GM12878 (cell line): ENCODE measurements at regions not wholly inside any gene's neighbourhood (a gene's known extent, or its start where the extent isn't known, plus 50 kb on each side); places are given as distances from the start of the nearest gene placed in this dataset.
"Not testable (repeated sequence)": the region's sequence is repeated elsewhere in the genome, so short reads cannot be mapped to it uniquely, and the experiment has no call there.

Source experiments
- ATAC-seq: fragments of 200-7000 bp; cut with Tn5 transposase; 3 replicates; pipeline ENCODE4 v1.9.1; 2020; ENCODE audit warnings: mild to moderate bottlenecking, moderate library complexity
- BruUV-seq: library from RNA; stranded (reverse); fragments of 400-500 nt; replicated peaks from 2 replicates; lab custom pipeline; 2021; lab: Mats Ljungman, UMichigan
- CTCF ChIA-PET: fragments of 300-600 bp; sonication (Branson Sonifier 250); formaldehyde crosslinking; extraction: SDS; loops from one replicate; lab custom pipeline; 2021; ENCODE audit warnings: inconsistent platforms; lab: Yijun Ruan, JAX
- POLR2A ChIA-PET: fragments of 350-600 bp; formaldehyde crosslinking; extraction: SDS; loops from one replicate; lab custom pipeline; 2021; ENCODE audit warnings: inconsistent platforms; lab: Charles Lee
- RAD21 ChIA-PET: fragments of 300-600 bp; sonication (Branson Sonifier 250); formaldehyde crosslinking; loops from one replicate; lab custom pipeline; 2023; ENCODE audit warnings: antibody characterized with exemption; ENCODE audit not compliant: unreplicated experiment; lab: Charles Lee
- SMC1A ChIA-PET: fragments of 300-600 bp; sonication (Branson Sonifier 250); formaldehyde crosslinking; loops from one replicate; lab custom pipeline; 2023; ENCODE audit not compliant: unreplicated experiment, uncharacterized antibody; lab: Charles Lee
- DNase-seq: peaks from one replicate; pipeline ENCODE4 v3.0.0-alpha.2; 2011; ENCODE audit warnings: low read depth, low spot score
- FAIRE-seq: peaks from 3 replicates; lab custom pipeline; 2011; peaks lifted over from hg19 to GRCh38; lab: Jason Lieb, UNC
- H2AFZ ChIP-seq: 2 replicates; pipeline ENCODE4 v1.6.0; 2011; ENCODE audit warnings: low read depth, low read length, control low read depth; ENCODE audit not compliant: control insufficient read depth
- H3K27ac ChIP-seq: 2 replicates; pipeline ENCODE4 v1.5.1; 2011; ENCODE audit warnings: control low read depth; ENCODE audit not compliant: control insufficient read depth, insufficient read depth
- H3K27me3 ChIP-seq, 2 experiments: replicated peaks in 1 of 2; 2 replicates each; pipeline versions ENCODE4 v1.6.0 to v1.6.1; 2011; ENCODE audit warnings: low read length in 1 of 2; ENCODE audit not compliant: control insufficient read depth in 2 of 2, insufficient read depth in 2 of 2
- H3K36me3 ChIP-seq, 2 experiments: 2 replicates each; pipeline ENCODE4 v1.5.1; 2011; ENCODE audit warnings: low read length in 1 of 2; ENCODE audit not compliant: control insufficient read depth in 2 of 2, insufficient read depth in 2 of 2
- H3K4me1 ChIP-seq: 2 replicates; pipeline ENCODE4 v1.6.1; 2011; ENCODE audit warnings: mild to moderate bottlenecking, low read length, moderate library complexity, mixed read lengths; ENCODE audit not compliant: control insufficient read depth, insufficient read depth
- H3K4me2 ChIP-seq: 2 replicates; pipeline ENCODE4 v1.6.0; 2011; ENCODE audit warnings: control low read depth; ENCODE audit not compliant: control insufficient read depth, insufficient read depth
- H3K4me3 ChIP-seq: fragments of 200-600 bp; sonication (generic); 2 replicates; pipeline ENCODE4 v1.5.1; 2016
- H3K79me2 ChIP-seq: 2 replicates; pipeline ENCODE4 v1.6.0; 2011; ENCODE audit warnings: low read length; ENCODE audit not compliant: control insufficient read depth, insufficient read depth
- H3K9ac ChIP-seq: 2 replicates; pipeline ENCODE4 v1.8.0; 2011; ENCODE audit warnings: low read length, control low read depth, mixed read lengths; ENCODE audit not compliant: control insufficient read depth, insufficient read depth
- H3K9me3 ChIP-seq: replicated peaks from 3 replicates; pipeline ENCODE4 v1.5.1; 2011; ENCODE audit warnings: mild to moderate bottlenecking, low read length; ENCODE audit not compliant: control insufficient read depth, insufficient read depth
- H4K20me1 ChIP-seq: 2 replicates; pipeline ENCODE4 v1.6.0; 2011; ENCODE audit not compliant: control insufficient read depth, insufficient read depth
- ASH2L ChIP-seq: fragments of 300-600, 200-600 bp; sonication (generic); IDR thresholded peaks from 2 replicates; pipeline ENCODE4 v1.6.1; 2017; ENCODE audit warnings: low read depth, mild to moderate bottlenecking, borderline replicate concordance
- DPF2 ChIP-seq: fragments of 450-650 bp; IDR thresholded peaks from 2 replicates; pipeline ENCODE4 v1.6.1; 2017; ENCODE audit warnings: mild to moderate bottlenecking
- EED ChIP-seq: sonication (generic); IDR thresholded peaks from 2 replicates; pipeline ENCODE4 v1.6.1; 2016; ENCODE audit warnings: antibody characterized with exemption, low read depth
- ELK1 ChIP-seq: IDR thresholded peaks from 2 replicates; pipeline ENCODE4 v1.6.1; 2012; ENCODE audit warnings: low read depth, low read length, improper control_type of control experiment
- FOXK2 ChIP-seq: fragments of 450-650 bp; IDR thresholded peaks from 2 replicates; pipeline ENCODE4 v1.6.1; 2017; ENCODE audit warnings: mild to moderate bottlenecking, moderate library complexity
- GATAD2B ChIP-seq: fragments of 450-650 bp; conservative IDR thresholded peaks from 2 replicates; pipeline ENCODE4 v1.6.1; 2017; ENCODE audit warnings: low read depth, mild to moderate bottlenecking, moderate library complexity
- NFYB ChIP-seq: IDR thresholded peaks from 2 replicates; pipeline ENCODE4 v1.6.1; 2011; ENCODE audit warnings: low read depth, mild to moderate bottlenecking, low read length, improper control_type of control experiment, moderate library complexity; ENCODE audit not compliant: insufficient read depth
- TARDBP ChIP-seq: IDR thresholded peaks from 2 replicates; pipeline ENCODE4 v1.6.1; 2016; ENCODE audit warnings: borderline replicate concordance
- ZBED1 ChIP-seq: IDR thresholded peaks from 2 replicates; pipeline ENCODE4 v1.6.1; 2016; ENCODE audit warnings: borderline replicate concordance
- ZBTB4 ChIP-seq: fragments of 450-650 bp; formaldehyde crosslinking; IDR thresholded peaks from 2 replicates; pipeline ENCODE4 v1.4.0; 2022; ENCODE audit warnings: mild to moderate bottlenecking, moderate library complexity
- WGBS: methylation state at CpG from one replicate; pipeline ENCODE4 v1.1.6; 2016; ENCODE audit warnings: low lambda C conversion rate; ENCODE audit not compliant: insufficient replicate concordance, insufficient coverage; ENCODE audit errors: missing lambda C conversion rate; 5-methylcytosine and 5-hydroxymethylcytosine counted together
- in situ Hi-C: fragments of 300-500 bp; cut with MboI; formaldehyde crosslinking; loops from 9 replicates; pipeline ENCODE4 v1.14.3; 2018; ENCODE audit warnings: mixed read lengths
- intact Hi-C: fragments of 100-400 bp; cut with micrococcal nuclease; formaldehyde crosslinking; loops from one replicate; pipeline ENCODE4 v1.14.2; 2022; ENCODE audit not compliant: unreplicated experiment

GRCh38 chr21:9753943-9754342 is 767.4 kb upstream of the TPTE start:
- CTCF ChIA-PET = no interaction called here
- Histone ChIP-seq H3K4me2 (no peak overlapping the region), H3K4me1 (no peaks in the 10 kb centered on the region), H3K27me3 (no peaks in the 10 kb centered on the region), H3K79me2 (no peaks in the 10 kb centered on the region), H3K9ac (no peak overlapping the region), H3K36me3 (no peaks in the 10 kb centered on the region), H3K9me3 (no peaks in the 10 kb centered on the region; the same call in 2 of the 3 replicates), H4K20me1 (no peaks in the 10 kb centered on the region), H3K27ac (no peak overlapping the region), H2AFZ (no peak overlapping the region), H3K4me3 (no peak overlapping the region)
- no TSS peak for BruUV-seq
- in situ Hi-C loops = no loop called here
- no peak for ATAC-seq
- POLR2A ChIA-PET = no interaction called here
- DNase-seq = no peak
- 33% methylated on average over 7 of the region's 7 CpGs for WGBS
- RAD21 ChIA-PET = no interaction called here
- no peak for FAIRE-seq
- intact Hi-C loops = no loop called here
- SMC1A ChIA-PET = no interaction called here
- TF ChIP-seq DPF2 (no peak), ELK1 (no peak), FOXK2 (no peak), TARDBP (no peak), ASH2L (no peak), EED (no peak), NFYB (no peak), GATAD2B (no peak), ZBED1 (no peak), ZBTB4 (CRISPR knock-in tag) (no peak)

GRCh38 chr21:9754434-9754833 is 766.9 kb upstream of the TPTE start:
- FAIRE-seq, H3K27me3 ChIP-seq, H4K20me1 ChIP-seq, in situ Hi-C loops, CTCF ChIA-PET, H3K4me3 ChIP-seq, H2AFZ ChIP-seq, SMC1A ChIA-PET, H3K4me1 ChIP-seq, RAD21 ChIA-PET, BruUV-seq, H3K79me2 ChIP-seq, H3K4me2 ChIP-seq, H3K9ac ChIP-seq, intact Hi-C loops, POLR2A ChIA-PET, H3K27ac ChIP-seq, H3K36me3 ChIP-seq, DNase-seq, H3K9me3 ChIP-seq, ATAC-seq: not testable (repeated sequence)
- 23% methylated on average over 1 of the region's 1 CpG for WGBS
